Retinal pigment epithelial cell (primary cell): ENCODE measurements at regions not wholly inside any gene's neighbourhood (a gene's known extent, or its start where the extent isn't known, plus 50 kb on each side); places are given as distances from the start of the nearest gene placed in this dataset.
"Not testable (repeated sequence)": the region's sequence is repeated elsewhere in the genome, so short reads cannot be mapped to it uniquely, and the experiment has no call there.

ENCODE experiments used
- DNase-seq: peaks from one replicate; pipeline ENCODE4 v3.0.0-alpha.2; 2010; ENCODE audit warnings: low read depth
- H3K4me3 ChIP-seq: 2 replicates; pipeline ENCODE4 v1.5.1; 2011; ENCODE audit warnings: mild to moderate bottlenecking, low read length, control low read depth, moderate library complexity
- TF ChIP-seq, protein P1 (sequence below): conservative IDR thresholded peaks from 2 replicates; pipeline ENCODE4 v1.5.1; 2011; ENCODE audit warnings: low read depth, low read length, control low read depth, inconsistent platforms

DNA sequence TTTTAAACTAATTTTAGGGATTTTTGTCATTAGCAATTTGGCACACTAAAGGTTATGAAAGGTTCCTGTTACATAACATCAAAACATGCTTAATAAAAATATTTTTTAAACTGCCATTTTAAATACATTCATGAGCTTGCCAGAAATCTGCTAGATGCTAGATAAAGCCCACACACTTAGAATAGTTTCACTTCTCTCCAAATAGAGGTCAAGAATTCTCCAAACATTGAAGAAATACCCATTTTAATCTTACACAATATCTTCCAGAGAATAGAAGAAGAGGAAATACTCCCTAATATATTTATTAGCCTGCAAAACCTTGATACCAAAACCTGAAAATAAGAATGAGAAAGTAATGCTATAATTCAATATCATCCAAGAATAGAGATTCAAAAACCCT, 247.5 kb downstream of the PTH2R start:
- TF ChIP-seq, protein P1, sequence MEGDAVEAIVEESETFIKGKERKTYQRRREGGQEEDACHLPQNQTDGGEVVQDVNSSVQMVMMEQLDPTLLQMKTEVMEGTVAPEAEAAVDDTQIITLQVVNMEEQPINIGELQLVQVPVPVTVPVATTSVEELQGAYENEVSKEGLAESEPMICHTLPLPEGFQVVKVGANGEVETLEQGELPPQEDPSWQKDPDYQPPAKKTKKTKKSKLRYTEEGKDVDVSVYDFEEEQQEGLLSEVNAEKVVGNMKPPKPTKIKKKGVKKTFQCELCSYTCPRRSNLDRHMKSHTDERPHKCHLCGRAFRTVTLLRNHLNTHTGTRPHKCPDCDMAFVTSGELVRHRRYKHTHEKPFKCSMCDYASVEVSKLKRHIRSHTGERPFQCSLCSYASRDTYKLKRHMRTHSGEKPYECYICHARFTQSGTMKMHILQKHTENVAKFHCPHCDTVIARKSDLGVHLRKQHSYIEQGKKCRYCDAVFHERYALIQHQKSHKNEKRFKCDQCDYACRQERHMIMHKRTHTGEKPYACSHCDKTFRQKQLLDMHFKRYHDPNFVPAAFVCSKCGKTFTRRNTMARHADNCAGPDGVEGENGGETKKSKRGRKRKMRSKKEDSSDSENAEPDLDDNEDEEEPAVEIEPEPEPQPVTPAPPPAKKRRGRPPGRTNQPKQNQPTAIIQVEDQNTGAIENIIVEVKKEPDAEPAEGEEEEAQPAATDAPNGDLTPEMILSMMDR = no peak
- DNase-seq = no peak
- no peak overlapping the region for H3K4me3 ChIP-seq

DNA sequence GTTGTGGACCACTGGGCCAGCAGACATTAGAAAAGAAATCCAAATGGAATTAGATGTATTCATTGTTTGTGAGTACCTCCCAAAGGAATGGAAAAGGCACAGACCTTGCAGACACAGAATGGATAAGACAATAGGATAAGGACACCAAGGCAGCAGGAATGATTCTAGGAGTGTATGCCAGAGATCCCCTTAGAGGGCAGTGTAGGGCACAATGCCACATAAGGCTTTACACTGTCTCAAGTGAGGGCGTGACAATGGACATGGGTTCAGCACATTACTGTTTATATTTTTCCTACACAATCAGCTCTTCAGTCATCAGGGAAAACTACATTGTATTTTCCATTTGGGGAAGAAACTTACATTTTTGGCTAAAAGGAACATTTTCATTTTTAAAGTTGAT, 250.9 kb downstream of the PTH2R start:
- TF ChIP-seq, protein P1 = no peak
- H3K4me3 ChIP-seq = no peak overlapping the region
- DNase-seq = no peak

DNA sequence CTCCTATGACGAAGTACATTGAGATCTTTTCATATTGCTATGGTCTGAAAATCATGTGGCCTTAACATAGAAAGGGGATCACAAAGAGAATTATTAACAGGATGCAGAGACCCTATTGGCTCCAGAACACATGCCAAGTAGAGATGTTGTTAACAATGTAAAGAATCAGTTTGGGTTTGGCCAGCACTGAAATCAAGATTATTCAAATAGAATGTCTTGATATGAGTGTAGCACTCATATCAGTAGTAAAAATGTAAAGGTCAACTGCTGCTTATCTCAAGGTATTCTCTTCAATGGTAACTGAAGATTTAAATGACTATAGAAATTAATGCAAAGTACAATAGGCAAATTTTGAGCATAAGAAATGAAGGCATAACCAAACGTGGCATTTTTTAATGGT, 262.8 kb downstream of the PTH2R start:
- DNase-seq = no peak
- H3K4me3 ChIP-seq = no peak overlapping the region
- TF ChIP-seq, protein P1 = no peak

DNA sequence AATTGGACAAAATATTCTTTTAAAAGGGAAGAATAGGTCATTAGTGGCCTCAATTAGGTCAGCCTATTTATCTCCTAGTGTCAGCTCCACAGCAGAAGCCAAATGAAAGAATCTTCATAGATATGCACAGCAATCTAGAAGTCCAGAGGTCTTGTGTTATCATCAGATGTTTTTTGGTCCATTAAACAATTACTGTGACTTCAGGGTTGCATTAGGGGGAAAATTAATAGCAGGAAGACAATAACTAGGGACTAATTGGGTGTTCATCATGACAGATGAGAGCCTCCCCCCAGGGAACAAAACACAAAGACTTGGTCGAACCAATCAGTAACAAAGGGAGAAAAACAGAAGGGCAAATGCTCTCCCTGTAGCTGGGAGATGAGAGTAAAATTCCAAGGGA, 264.7 kb downstream of the PTH2R start:
- TF ChIP-seq, protein P1 = no peak
- no peak overlapping the region for H3K4me3 ChIP-seq
- DNase-seq = no peak

GRCh38 chr2:208671886-208672680, 265.5 kb downstream of the PTH2R start:
- H3K4me3 ChIP-seq = no peak overlapping the region
- TF ChIP-seq, protein P1 = no peak
- no peak for DNase-seq

- no peak for DNase-seq
- TF ChIP-seq, protein P1 = no peak
Measured at GRCh38 chr2:208673631-208674030, 267.0 kb downstream of the PTH2R start.

GRCh38 chr2:208674919-208675318, 268.3 kb downstream of the PTH2R start:
- TF ChIP-seq, protein P1 = no peak
- no peak overlapping the region for H3K4me3 ChIP-seq
- DNase-seq = no peak

More at GRCh38 chr2:208673631-208674030, 267.0 kb downstream of the PTH2R start:
- no peak overlapping the region for H3K4me3 ChIP-seq

GRCh38 chr2:208685929-208686328, 279.3 kb downstream of the PTH2R start:
- DNase-seq, H3K4me3 ChIP-seq: not testable (repeated sequence)
